ENCODE measurements at regions not wholly inside any gene's neighbourhood (a gene's known extent, or its start where the extent isn't known, plus 50 kb on each side); places are given as distances from the start of the nearest gene placed in this dataset.

GRCh38 chr19:32208060-32208459 is 137.3 kb upstream of the ZNF507 start:
- DNase-seq (ENCODE audit: low read depth), result no peak
- TF ChIP-seq CTCF (IDR thresholded peaks at IDR 0.05; ENCODE audit: insufficient read depth, low read depth, low read length, missing control alignments), result no peak
- no peak overlapping the region for H3K4me3 ChIP-seq (ENCODE audit: low read length)

DNA sequence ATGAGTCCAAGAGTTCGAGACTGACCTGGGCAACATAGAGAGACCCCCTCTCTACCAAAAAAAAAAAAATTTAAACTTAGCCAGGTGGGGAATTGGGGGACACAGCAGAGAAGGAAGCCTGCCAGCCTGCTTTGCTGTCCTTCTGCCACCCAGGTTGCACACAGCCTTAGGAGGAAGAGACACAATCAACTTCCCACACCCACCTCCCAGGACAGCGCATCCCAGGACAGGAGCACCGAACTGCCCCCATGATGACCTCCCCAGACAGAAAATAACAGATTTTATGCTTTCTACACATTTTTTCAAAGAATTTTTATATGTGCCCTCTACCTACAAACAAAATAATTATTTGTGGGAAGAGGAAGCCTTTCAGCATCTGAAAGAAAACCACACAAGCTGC is 126.0 kb upstream of the ZNF507 start:
- DNase-seq (ENCODE audit: low read depth), result no peak
- TF ChIP-seq CTCF (IDR thresholded peaks at IDR 0.05; ENCODE audit: insufficient read depth, low read depth, low read length, missing control alignments), result no peak
- H3K4me3 ChIP-seq (ENCODE audit: low read length), result no peak overlapping the region

DNA sequence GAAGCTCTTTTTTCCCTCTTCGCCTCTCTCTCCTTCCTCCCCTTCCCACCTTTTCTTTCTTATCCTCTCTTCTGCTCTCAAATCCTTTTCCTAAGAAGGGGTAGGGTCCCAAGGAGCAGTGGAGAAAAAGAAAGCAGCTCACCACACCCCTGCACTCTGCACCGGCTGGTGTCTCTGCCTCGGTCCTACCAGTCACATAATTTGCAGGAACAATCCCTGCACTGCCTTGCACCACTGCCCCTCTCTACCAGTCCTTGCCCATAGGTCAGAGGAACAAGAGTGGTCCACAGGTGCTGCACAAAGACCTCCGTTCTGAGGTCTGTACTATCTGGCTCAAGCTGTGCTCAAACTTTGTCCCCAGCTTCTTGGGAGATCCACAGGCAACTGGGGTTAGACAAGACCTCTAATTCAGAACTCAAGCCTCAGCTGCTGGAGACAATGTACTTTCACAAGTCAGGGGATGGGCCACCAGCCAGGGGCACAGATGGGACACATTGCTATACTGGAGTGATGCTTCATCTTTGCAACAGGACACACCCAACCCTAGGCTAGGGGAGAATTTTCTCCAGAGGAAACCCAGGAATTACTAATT is 125.4 kb upstream of the ZNF507 start:
- no peak for DNase-seq (ENCODE audit: low read depth)
- H3K4me3 ChIP-seq (ENCODE audit: low read length), result no peak overlapping the region
- TF ChIP-seq CTCF (IDR thresholded peaks at IDR 0.05; ENCODE audit: insufficient read depth, low read depth, low read length, missing control alignments), result no peak

DNA sequence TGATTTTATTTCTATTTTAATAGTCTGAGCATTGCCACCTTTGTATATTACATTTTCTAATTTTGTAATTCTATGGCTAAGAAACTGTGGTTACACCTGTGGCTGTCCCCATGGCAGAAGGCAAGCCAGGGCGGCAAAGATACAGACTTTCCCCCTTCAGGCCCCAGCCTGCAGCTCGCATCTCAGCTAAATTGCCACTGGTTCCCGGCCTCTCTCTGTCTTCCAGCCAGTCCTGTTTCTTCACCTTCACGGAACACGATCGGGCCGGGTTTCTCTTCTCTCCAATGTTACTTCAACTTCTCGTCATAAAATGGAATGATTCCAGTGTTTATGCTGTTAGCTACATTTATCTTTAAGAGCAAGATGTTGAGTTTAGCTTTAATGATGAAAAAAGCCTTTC is 124.5 kb upstream of the ZNF507 start:
- no peak overlapping the region for H3K4me3 ChIP-seq (ENCODE audit: low read length)
- no peak for TF ChIP-seq CTCF (IDR thresholded peaks at IDR 0.05; ENCODE audit: insufficient read depth, low read depth, low read length, missing control alignments)
- DNase-seq (ENCODE audit: low read depth), result no peak

- H3K4me3 ChIP-seq (ENCODE audit: low read length), result no peak overlapping the region
- no peak for DNase-seq (ENCODE audit: low read depth)
- TF ChIP-seq CTCF (IDR thresholded peaks at IDR 0.05; ENCODE audit: insufficient read depth, low read depth, low read length, missing control alignments), result no peak
These were observed 122.9 kb upstream of the ZNF507 start for GRCh38 chr19:32222556-32222955.

- no peak for TF ChIP-seq CTCF (IDR thresholded peaks at IDR 0.05; ENCODE audit: insufficient read depth, low read depth, low read length, missing control alignments)
- H3K4me3 ChIP-seq (ENCODE audit: low read length), result no peak overlapping the region
- no peak for DNase-seq (ENCODE audit: low read depth)
These were observed 122.3 kb upstream of the ZNF507 start for GRCh38 chr19:32223106-32223505.

GRCh38 chr19:32223595-32224370 is 121.6 kb upstream of the ZNF507 start:
- H3K4me3 ChIP-seq (ENCODE audit: low read length), result no peak overlapping the region
- TF ChIP-seq CTCF (IDR thresholded peaks at IDR 0.05; ENCODE audit: insufficient read depth, low read depth, low read length, missing control alignments), result no peak
- no peak for DNase-seq (ENCODE audit: low read depth)

Measured in epithelial cell of esophagus (primary cell).